ENCODE measurements at regions not wholly inside any gene's neighbourhood (a gene's known extent, or its start where the extent isn't known, plus 50 kb on each side); places are given as distances from the start of the nearest gene placed in this dataset.
"Not testable (repeated sequence)": the region's sequence is repeated elsewhere in the genome, so short reads cannot be mapped to it uniquely, and the experiment has no call there.

- Histone ChIP-seq H3K36me3 (ENCODE audit: control insufficient read depth, insufficient read depth, low read length) (no peaks in the 10 kb centered on the region), H3K9ac (ENCODE audit: low read length) (no peak overlapping the region), H3K4me1 (ENCODE audit: control insufficient read depth, insufficient read depth, low read length) (no peaks in the 10 kb centered on the region), H3K4me3 (ENCODE audit: low read length) (no peak overlapping the region), H3K27ac (ENCODE audit: low read depth, low read length) (no peak overlapping the region), H3K27me3 (ENCODE audit: control insufficient read depth, insufficient read depth, low read length) (no peaks in the 10 kb centered on the region)
Observed at GRCh38 chr17:70716551-70716950, 547.2 kb downstream of the KCNJ2 start.

- H3K27me3 ChIP-seq (ENCODE audit: control insufficient read depth, insufficient read depth, low read length): no peaks in the 10 kb centered on the region
- no peak overlapping the region for H3K27ac ChIP-seq (ENCODE audit: low read depth, low read length)
- H3K4me1 ChIP-seq (ENCODE audit: control insufficient read depth, insufficient read depth, low read length): no peaks in the 10 kb centered on the region
- no peaks in the 10 kb centered on the region for H3K36me3 ChIP-seq (ENCODE audit: control insufficient read depth, insufficient read depth, low read length)
- no peak overlapping the region for H3K9ac ChIP-seq (ENCODE audit: low read length)
- no peak overlapping the region for H3K4me3 ChIP-seq (ENCODE audit: low read length)
Observed at GRCh38 chr17:70717042-70717441, 547.7 kb downstream of the KCNJ2 start.

GRCh38 chr17:70736375-70736957, 567.1 kb downstream of the KCNJ2 start:
- no peaks in the 10 kb centered on the region for H3K36me3 ChIP-seq (ENCODE audit: control insufficient read depth, insufficient read depth, low read length)
- no peaks in the 10 kb centered on the region for H3K27me3 ChIP-seq (ENCODE audit: control insufficient read depth, insufficient read depth, low read length)
- no peak overlapping the region for H3K27ac ChIP-seq (ENCODE audit: low read depth, low read length)
- H3K4me3 ChIP-seq (ENCODE audit: low read length): no peak overlapping the region
- no peak overlapping the region for H3K9ac ChIP-seq (ENCODE audit: low read length)
- peaks cover 4% of the 10 kb centered on the region for H3K4me1 ChIP-seq (ENCODE audit: control insufficient read depth, insufficient read depth, low read length)

GRCh38 chr17:70739065-70739464, 569.7 kb downstream of the KCNJ2 start:
- peaks cover 4% of the 10 kb centered on the region for H3K4me1 ChIP-seq (ENCODE audit: control insufficient read depth, insufficient read depth, low read length)
- H3K27me3 ChIP-seq (ENCODE audit: control insufficient read depth, insufficient read depth, low read length): no peaks in the 10 kb centered on the region
- no peak overlapping the region for H3K9ac ChIP-seq (ENCODE audit: low read length)
- H3K4me3 ChIP-seq (ENCODE audit: low read length): no peak overlapping the region
- H3K36me3 ChIP-seq (ENCODE audit: control insufficient read depth, insufficient read depth, low read length): no peaks in the 10 kb centered on the region
- H3K27ac ChIP-seq (ENCODE audit: low read depth, low read length): no peak overlapping the region

- H3K9ac ChIP-seq (ENCODE audit: low read length); H3K36me3 ChIP-seq (ENCODE audit: control insufficient read depth, insufficient read depth, low read length); H3K4me1 ChIP-seq (ENCODE audit: control insufficient read depth, insufficient read depth, low read length); H3K27me3 ChIP-seq (ENCODE audit: control insufficient read depth, insufficient read depth, low read length); H3K4me3 ChIP-seq (ENCODE audit: low read length); H3K27ac ChIP-seq (ENCODE audit: low read depth, low read length): not testable (repeated sequence)
Observed at GRCh38 chr17:70746574-70746973, 577.2 kb downstream of the KCNJ2 start.

GRCh38 chr17:70750983-70751382, 581.7 kb downstream of the KCNJ2 start:
- Histone ChIP-seq H3K27me3 (ENCODE audit: control insufficient read depth, insufficient read depth, low read length) (no peaks in the 10 kb centered on the region), H3K36me3 (ENCODE audit: control insufficient read depth, insufficient read depth, low read length) (no peaks in the 10 kb centered on the region), H3K4me3 (ENCODE audit: low read length) (no peak overlapping the region), H3K27ac (ENCODE audit: low read depth, low read length) (no peak overlapping the region), H3K9ac (ENCODE audit: low read length) (no peak overlapping the region), H3K4me1 (ENCODE audit: control insufficient read depth, insufficient read depth, low read length) (no peaks in the 10 kb centered on the region)

GRCh38 chr17:70752461-70752860, 583.1 kb downstream of the KCNJ2 start:
- not testable (repeated sequence) for H3K27ac ChIP-seq (ENCODE audit: low read depth, low read length); H3K27me3 ChIP-seq (ENCODE audit: control insufficient read depth, insufficient read depth, low read length); H3K4me3 ChIP-seq (ENCODE audit: low read length); H3K4me1 ChIP-seq (ENCODE audit: control insufficient read depth, insufficient read depth, low read length); H3K9ac ChIP-seq (ENCODE audit: low read length); H3K36me3 ChIP-seq (ENCODE audit: control insufficient read depth, insufficient read depth, low read length)

GRCh38 chr17:70752966-70753467, 583.7 kb downstream of the KCNJ2 start:
- Histone ChIP-seq H3K4me1 (ENCODE audit: control insufficient read depth, insufficient read depth, low read length) (no peaks in the 10 kb centered on the region), H3K27ac (ENCODE audit: low read depth, low read length) (no peak overlapping the region), H3K9ac (ENCODE audit: low read length) (no peak overlapping the region), H3K27me3 (ENCODE audit: control insufficient read depth, insufficient read depth, low read length) (no peaks in the 10 kb centered on the region), H3K4me3 (ENCODE audit: low read length) (no peak overlapping the region), H3K36me3 (ENCODE audit: control insufficient read depth, insufficient read depth, low read length) (no peaks in the 10 kb centered on the region)

GRCh38 chr17:70763018-70763417, 593.7 kb downstream of the KCNJ2 start:
- no peak overlapping the region for H3K27ac ChIP-seq (ENCODE audit: low read depth, low read length)
- no peak overlapping the region for H3K4me3 ChIP-seq (ENCODE audit: low read length)
- no peaks in the 10 kb centered on the region for H3K27me3 ChIP-seq (ENCODE audit: control insufficient read depth, insufficient read depth, low read length)
- H3K9ac ChIP-seq (ENCODE audit: low read length): no peak overlapping the region
- no peaks in the 10 kb centered on the region for H3K4me1 ChIP-seq (ENCODE audit: control insufficient read depth, insufficient read depth, low read length)
- no peaks in the 10 kb centered on the region for H3K36me3 ChIP-seq (ENCODE audit: control insufficient read depth, insufficient read depth, low read length)

GRCh38 chr17:70767102-70767701, 597.9 kb downstream of the KCNJ2 start:
- no peak overlapping the region for H3K4me3 ChIP-seq (ENCODE audit: low read length)
- no peak overlapping the region for H3K9ac ChIP-seq (ENCODE audit: low read length)
- H3K4me1 ChIP-seq (ENCODE audit: control insufficient read depth, insufficient read depth, low read length): no peaks in the 10 kb centered on the region
- H3K27me3 ChIP-seq (ENCODE audit: control insufficient read depth, insufficient read depth, low read length): no peaks in the 10 kb centered on the region
- no peaks in the 10 kb centered on the region for H3K36me3 ChIP-seq (ENCODE audit: control insufficient read depth, insufficient read depth, low read length)
- no peak overlapping the region for H3K27ac ChIP-seq (ENCODE audit: low read depth, low read length)

- Histone ChIP-seq H3K27me3 (ENCODE audit: control insufficient read depth, insufficient read depth, low read length) (no peaks in the 10 kb centered on the region), H3K36me3 (ENCODE audit: control insufficient read depth, insufficient read depth, low read length) (no peaks in the 10 kb centered on the region), H3K4me3 (ENCODE audit: low read length) (no peak overlapping the region), H3K27ac (ENCODE audit: low read depth, low read length) (no peak overlapping the region), H3K4me1 (ENCODE audit: control insufficient read depth, insufficient read depth, low read length) (no peaks in the 10 kb centered on the region), H3K9ac (ENCODE audit: low read length) (no peak overlapping the region)
Observed at GRCh38 chr17:70769956-70770355, 600.6 kb downstream of the KCNJ2 start.

GRCh38 chr17:70771804-70772386, 602.6 kb downstream of the KCNJ2 start:
- Histone ChIP-seq H3K4me3 (ENCODE audit: low read length) (no peak overlapping the region), H3K4me1 (ENCODE audit: control insufficient read depth, insufficient read depth, low read length) (no peaks in the 10 kb centered on the region), H3K36me3 (ENCODE audit: control insufficient read depth, insufficient read depth, low read length) (no peaks in the 10 kb centered on the region), H3K27me3 (ENCODE audit: control insufficient read depth, insufficient read depth, low read length) (no peaks in the 10 kb centered on the region), H3K9ac (ENCODE audit: low read length) (no peak overlapping the region), H3K27ac (ENCODE audit: low read depth, low read length) (no peak overlapping the region)

GRCh38 chr17:70772761-70773160, 603.4 kb downstream of the KCNJ2 start:
- Histone ChIP-seq H3K4me1 (ENCODE audit: control insufficient read depth, insufficient read depth, low read length) (no peaks in the 10 kb centered on the region), H3K27ac (ENCODE audit: low read depth, low read length) (no peak overlapping the region), H3K27me3 (ENCODE audit: control insufficient read depth, insufficient read depth, low read length) (no peaks in the 10 kb centered on the region), H3K36me3 (ENCODE audit: control insufficient read depth, insufficient read depth, low read length) (no peaks in the 10 kb centered on the region), H3K4me3 (ENCODE audit: low read length) (no peak overlapping the region), H3K9ac (ENCODE audit: low read length) (no peak overlapping the region)
